ENCODE measurements at regions not wholly inside any gene's neighbourhood (a gene's known extent, or its start where the extent isn't known, plus 50 kb on each side); places are given as distances from the start of the nearest gene placed in this dataset.

DNA sequence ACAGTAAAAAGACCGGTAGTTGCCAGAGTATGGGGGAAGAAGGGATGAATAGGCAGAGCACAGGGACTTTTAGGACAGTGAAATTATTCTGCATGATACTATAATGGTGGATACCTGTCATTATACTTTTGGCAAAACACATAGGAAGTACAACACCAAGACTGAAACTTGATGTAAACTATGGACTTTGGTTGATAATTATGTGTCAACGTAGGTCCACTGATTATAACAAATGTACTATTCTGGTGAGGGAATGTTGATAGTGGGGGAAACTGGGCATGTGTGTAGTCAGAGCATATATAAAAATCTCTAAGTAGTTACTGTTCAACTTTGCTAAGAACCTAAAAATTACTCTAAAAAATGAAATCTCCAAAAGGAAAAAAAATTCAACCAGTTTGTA, 629.7 kb downstream of the CCDC85A start:
- TF ChIP-seq POLR2A (IDR thresholded peaks at IDR 0.05): no peak
- TF ChIP-seq CTCF (IDR thresholded peaks at IDR 0.05): no peak
